Vagina (tissue), 2 donors: ENCODE measurements at regions not wholly inside any gene's neighbourhood (a gene's known extent, or its start where the extent isn't known, plus 50 kb on each side); places are given as distances from the start of the nearest gene placed in this dataset.

ENCODE experiments used
- DNase-seq, 2 donors: peaks; one replicate each; pipeline ENCODE4 v3.0.0-alpha.2; 2017; ENCODE audit errors: extremely low spot score in 2 of 2
- H3K27ac ChIP-seq: fragments of 200-600 bp; sonication (generic); one replicate; pipeline ENCODE4 v1.5.1; 2019
- H3K27me3 ChIP-seq: fragments of 200-600 bp; sonication (generic); one replicate; pipeline ENCODE4 v1.5.1; 2019
- H3K36me3 ChIP-seq, 2 donors: fragments of 200-600 bp; sonication (generic); one replicate each; pipeline ENCODE4 v1.5.1; 2017 to 2019
- H3K4me1 ChIP-seq: fragments of 200-600 bp; sonication (generic); one replicate; pipeline ENCODE4 v1.5.1; 2019
- H3K4me3 ChIP-seq, 2 donors: fragments of 200-600 bp; sonication (generic); 1 replicate in 1 of 2; 2 replicates in 1 of 2; pipeline ENCODE4 v1.5.1; 2016 to 2019
- H3K9me3 ChIP-seq: fragments of 200-600 bp; sonication (generic); one replicate; pipeline ENCODE4 v1.5.1; 2019
- CTCF ChIP-seq, 3 experiments: fragments of 450-650 bp in 2 of 3; fragments of 200-600 bp in 1 of 3; sonication (generic) in 1 of 3; IDR thresholded peaks; one replicate each; pipeline ENCODE4 v1.5.1; 2017 to 2019; ENCODE audit warnings: antibody characterized with exemption in 3 of 3, mild to moderate bottlenecking in 2 of 3, moderate library complexity in 2 of 3
- POLR2A ChIP-seq, 2 donors: fragments of 450-650 bp; IDR thresholded peaks; one replicate each; pipeline ENCODE4 v1.6.1; 2017; ENCODE audit warnings: antibody characterized with exemption in 2 of 2, mild to moderate bottlenecking in 2 of 2, moderate library complexity in 2 of 2
- POLR2AphosphoS5 ChIP-seq, 2 donors: sonication (generic); formaldehyde crosslinking; IDR thresholded peaks; one replicate each; pipeline ENCODE4 v1.9.0; 2017; ENCODE audit warnings: antibody characterized with exemption in 2 of 2, mild to moderate bottlenecking in 2 of 2, low read depth in 1 of 2; ENCODE audit not compliant: insufficient read depth in 1 of 2
- intact Hi-C: fragments of 100-400 bp; cut with DNase I; formaldehyde crosslinking; loops from one replicate; pipeline ENCODE4 v1.15.1; 2023

GRCh38 chr4:117466388-117466787, 381.0 kb upstream of the TRAM1L1 start:
- Histone ChIP-seq H3K4me1 (no peaks in the 10 kb centered on the region), H3K9me3 (no peaks in the 10 kb centered on the region), H3K27ac (no peak overlapping the region), H3K27me3 (no peaks in the 10 kb centered on the region), H3K36me3 (no peaks in the 10 kb centered on the region), H3K4me3 (no peak overlapping the region)
- no peak for DNase-seq
- no peak for TF ChIP-seq POLR2AphosphoS5 (IDR thresholded peaks at IDR 0.05; ENCODE audit: insufficient read depth in 1 of 2, low read depth in 1 of 2)
- no peak for TF ChIP-seq POLR2A (IDR thresholded peaks at IDR 0.05)
- TF ChIP-seq CTCF (IDR thresholded peaks at IDR 0.05) = no peak
- intact Hi-C loops = no loop called here

DNA sequence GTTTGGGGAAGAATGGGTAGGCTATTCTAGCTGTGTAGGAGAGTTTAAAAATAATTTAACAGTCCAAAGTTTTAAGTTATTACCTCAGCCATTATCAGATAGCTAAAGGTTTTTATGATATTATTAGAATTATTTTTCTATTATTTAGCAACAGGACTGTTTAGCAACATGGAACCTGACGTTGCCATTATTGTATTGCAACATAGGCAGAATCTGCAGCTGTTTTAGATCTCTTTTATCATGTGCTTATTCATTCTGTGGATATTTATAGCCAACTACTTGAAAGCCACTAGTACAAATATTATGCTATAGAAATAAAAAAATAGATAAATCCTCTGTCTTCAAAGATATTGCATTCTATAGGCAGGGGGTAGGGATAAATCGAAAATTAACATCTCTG, 382.0 kb upstream of the TRAM1L1 start:
- intact Hi-C loops = no loop called here
- H3K4me1 ChIP-seq = no peaks in the 10 kb centered on the region
- TF ChIP-seq POLR2AphosphoS5 (IDR thresholded peaks at IDR 0.05; ENCODE audit: insufficient read depth in 1 of 2, low read depth in 1 of 2) = no peak
- TF ChIP-seq CTCF (IDR thresholded peaks at IDR 0.05) = no peak
- TF ChIP-seq POLR2A (IDR thresholded peaks at IDR 0.05) = no peak
- H3K27me3 ChIP-seq = no peaks in the 10 kb centered on the region
- DNase-seq = no peak
- H3K36me3 ChIP-seq = no peaks in the 10 kb centered on the region
- H3K27ac ChIP-seq = no peak overlapping the region
- H3K9me3 ChIP-seq = no peaks in the 10 kb centered on the region
- no peak overlapping the region for H3K4me3 ChIP-seq

DNA sequence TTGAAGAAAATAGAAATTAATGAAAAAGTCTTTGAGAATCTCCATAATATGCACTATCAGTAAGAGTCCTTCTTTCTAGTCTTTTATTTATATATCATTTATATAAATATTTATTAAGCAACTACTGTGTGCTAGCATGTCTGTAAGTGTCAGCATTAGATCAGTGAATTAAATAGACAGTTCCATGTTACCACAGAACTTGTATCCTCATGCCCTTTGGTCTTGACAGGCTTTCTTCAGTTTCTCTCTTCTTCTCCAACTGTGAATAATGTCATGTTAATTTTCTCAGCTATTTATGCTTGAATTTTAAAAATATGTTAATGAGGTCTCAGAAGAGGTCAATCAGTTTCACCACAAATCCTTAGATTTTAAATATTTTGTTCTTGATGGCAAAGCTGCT, 389.6 kb upstream of the TRAM1L1 start:
- no peak overlapping the region for H3K4me3 ChIP-seq
- H3K36me3 ChIP-seq = no peaks in the 10 kb centered on the region
- H3K4me1 ChIP-seq = no peaks in the 10 kb centered on the region
- H3K27me3 ChIP-seq = no peaks in the 10 kb centered on the region
- H3K9me3 ChIP-seq = no peaks in the 10 kb centered on the region
- intact Hi-C loops = no loop called here
- TF ChIP-seq POLR2AphosphoS5 (IDR thresholded peaks at IDR 0.05; ENCODE audit: insufficient read depth in 1 of 2, low read depth in 1 of 2) (no peak), POLR2A (IDR thresholded peaks at IDR 0.05) (no peak), CTCF (IDR thresholded peaks at IDR 0.05) (no peak)
- H3K27ac ChIP-seq = no peak overlapping the region
- no peak for DNase-seq

- Histone ChIP-seq H3K9me3 (no peaks in the 10 kb centered on the region), H3K4me1 (no peaks in the 10 kb centered on the region), H3K27me3 (no peaks in the 10 kb centered on the region), H3K27ac (no peak overlapping the region), H3K36me3 (no peaks in the 10 kb centered on the region), H3K4me3 (no peak overlapping the region)
- no peak for TF ChIP-seq POLR2AphosphoS5 (IDR thresholded peaks at IDR 0.05; ENCODE audit: insufficient read depth in 1 of 2, low read depth in 1 of 2)
- TF ChIP-seq CTCF (IDR thresholded peaks at IDR 0.05) = no peak
- no peak for TF ChIP-seq POLR2A (IDR thresholded peaks at IDR 0.05)
- intact Hi-C loops = no loop called here
- no peak for DNase-seq
Measured at GRCh38 chr4:117477925-117478324, 392.5 kb upstream of the TRAM1L1 start.

DNA sequence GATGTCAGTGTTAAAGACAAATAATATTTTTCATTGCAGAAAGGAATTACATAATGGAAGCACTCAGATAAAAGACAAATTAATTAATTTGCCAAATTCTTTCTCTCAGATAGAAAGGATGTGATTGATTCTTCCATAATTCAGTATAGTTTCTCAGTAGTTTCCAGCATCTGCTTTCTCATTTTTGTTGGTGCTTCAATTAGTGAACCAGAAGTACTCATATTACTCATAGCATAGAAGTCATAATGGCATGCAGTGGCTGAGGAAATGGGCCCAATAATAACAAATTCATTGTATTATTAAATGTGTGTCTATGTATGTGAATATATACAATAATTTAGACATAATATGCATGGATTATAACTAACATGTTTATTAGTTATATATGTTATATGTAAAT, 393.3 kb upstream of the TRAM1L1 start:
- no peak for DNase-seq
- Histone ChIP-seq H3K4me3 (no peak overlapping the region), H3K27me3 (no peaks in the 10 kb centered on the region), H3K9me3 (no peaks in the 10 kb centered on the region), H3K36me3 (no peaks in the 10 kb centered on the region), H3K27ac (no peak overlapping the region), H3K4me1 (no peaks in the 10 kb centered on the region)
- no peak for TF ChIP-seq CTCF (IDR thresholded peaks at IDR 0.05)
- intact Hi-C loops = no loop called here
